HEK293T (cell line): ENCODE measurements at regions not wholly inside any gene's neighbourhood (a gene's known extent, or its start where the extent isn't known, plus 50 kb on each side); places are given as distances from the start of the nearest gene placed in this dataset.

Source experiments
- ARNT ChIP-seq: fragments of 450-650 bp; IDR thresholded peaks from 2 replicates; pipeline ENCODE4 v1.6.1; 2017; ENCODE audit warnings: mild to moderate bottlenecking
- BHLHE40 ChIP-seq: fragments of 450-650 bp; IDR thresholded peaks from 2 replicates; pipeline ENCODE4 v1.6.1; 2016; ENCODE audit warnings: mild to moderate bottlenecking, moderate library complexity, borderline replicate concordance
- CTBP1 ChIP-seq: fragments of 450-650 bp; IDR thresholded peaks from 2 replicates; pipeline ENCODE4 v1.6.1; 2016; ENCODE audit warnings: borderline replicate concordance
- ELF4 ChIP-seq: fragments of 450-650 bp; IDR thresholded peaks from 2 replicates; pipeline ENCODE4 v1.6.1; 2017; ENCODE audit warnings: antibody characterized with exemption
- FOXA1 ChIP-seq: fragments of 450-650 bp; IDR thresholded peaks from 2 replicates; pipeline ENCODE4 v1.6.1; 2016; ENCODE audit warnings: mild to moderate bottlenecking
- FOXM1 ChIP-seq: fragments of 450-650 bp; IDR thresholded peaks from 2 replicates; pipeline ENCODE4 v1.6.1; 2017; ENCODE audit warnings: mild to moderate bottlenecking, borderline replicate concordance
- L3MBTL2 ChIP-seq: fragments of 450-650 bp; conservative IDR thresholded peaks from 2 replicates; pipeline ENCODE4 v1.6.1; 2016; ENCODE audit warnings: mild to moderate bottlenecking
- NFRKB ChIP-seq: fragments of 450-650 bp; IDR thresholded peaks from 2 replicates; pipeline ENCODE4 v1.6.1; 2016; ENCODE audit warnings: mild to moderate bottlenecking, moderate library complexity
- SP1 ChIP-seq: fragments of 450-650 bp; IDR thresholded peaks from 2 replicates; pipeline ENCODE4 v1.6.1; 2017
- SUZ12 ChIP-seq: fragments of 450-650 bp; IDR thresholded peaks from 2 replicates; pipeline ENCODE4 v1.6.1; 2016; ENCODE audit warnings: mild to moderate bottlenecking
- TARDBP ChIP-seq: fragments of 450-650 bp; IDR thresholded peaks from 2 replicates; pipeline ENCODE4 v1.6.1; 2016
- ZNF384 ChIP-seq: fragments of 450-650 bp; IDR thresholded peaks from 2 replicates; pipeline ENCODE4 v1.6.1; 2016
- TF ChIP-seq, protein P1 (sequence below): fragments of 450-650 bp; IDR thresholded peaks from 2 replicates; pipeline ENCODE4 v1.6.1; 2016

DNA sequence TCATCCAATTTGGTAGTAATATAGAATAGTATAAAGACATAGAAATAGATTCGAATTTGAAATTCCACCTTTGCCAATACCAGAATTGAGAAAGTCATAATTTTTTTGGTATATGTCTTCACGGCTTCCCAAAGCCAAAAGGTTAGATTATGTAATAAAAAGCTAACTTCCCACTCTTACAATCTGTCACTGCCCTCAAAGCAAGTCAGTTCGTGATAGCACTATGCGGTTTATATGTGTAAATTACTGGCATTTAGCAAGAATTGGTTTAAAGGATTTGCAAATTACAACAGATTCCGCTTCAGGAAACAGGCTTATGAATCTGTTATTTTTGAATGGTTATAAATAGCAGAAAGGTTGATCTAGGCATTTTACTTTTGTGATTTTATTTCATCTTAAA is 679.4 kb upstream of the ADGRL2 start:
- TF ChIP-seq L3MBTL2 (no peak), TARDBP (no peak), FOXA1 (no peak), FOXM1 (no peak), ARNT (no peak), BHLHE40 (no peak), CTBP1 (no peak), ELF4 (no peak), ZNF384 (no peak), SP1 (no peak), NFRKB (no peak), SUZ12 (no peak)
- TF ChIP-seq, protein P1, sequence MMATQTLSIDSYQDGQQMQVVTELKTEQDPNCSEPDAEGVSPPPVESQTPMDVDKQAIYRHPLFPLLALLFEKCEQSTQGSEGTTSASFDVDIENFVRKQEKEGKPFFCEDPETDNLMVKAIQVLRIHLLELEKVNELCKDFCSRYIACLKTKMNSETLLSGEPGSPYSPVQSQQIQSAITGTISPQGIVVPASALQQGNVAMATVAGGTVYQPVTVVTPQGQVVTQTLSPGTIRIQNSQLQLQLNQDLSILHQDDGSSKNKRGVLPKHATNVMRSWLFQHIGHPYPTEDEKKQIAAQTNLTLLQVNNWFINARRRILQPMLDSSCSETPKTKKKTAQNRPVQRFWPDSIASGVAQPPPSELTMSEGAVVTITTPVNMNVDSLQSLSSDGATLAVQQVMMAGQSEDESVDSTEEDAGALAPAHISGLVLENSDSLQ, result no peak
